HG03457 (cell line): ENCODE measurements at regions not wholly inside any gene's neighbourhood (a gene's known extent, or its start where the extent isn't known, plus 50 kb on each side); places are given as distances from the start of the nearest gene placed in this dataset.
"Not testable (repeated sequence)": the region's sequence is repeated elsewhere in the genome, so short reads cannot be mapped to it uniquely, and the experiment has no call there.

Experiments
- ATAC-seq: cut with Tn5 transposase; IDR thresholded peaks from one replicate; pipeline ENCODE4 v1.9.1; 2021; ENCODE audit warnings: moderate number of reproducible peaks; ENCODE audit not compliant: unreplicated experiment

GRCh38 chr9:106479679-106480078 is 383.3 kb upstream of the ZNF462 start:
- ATAC-seq: no peak

DNA sequence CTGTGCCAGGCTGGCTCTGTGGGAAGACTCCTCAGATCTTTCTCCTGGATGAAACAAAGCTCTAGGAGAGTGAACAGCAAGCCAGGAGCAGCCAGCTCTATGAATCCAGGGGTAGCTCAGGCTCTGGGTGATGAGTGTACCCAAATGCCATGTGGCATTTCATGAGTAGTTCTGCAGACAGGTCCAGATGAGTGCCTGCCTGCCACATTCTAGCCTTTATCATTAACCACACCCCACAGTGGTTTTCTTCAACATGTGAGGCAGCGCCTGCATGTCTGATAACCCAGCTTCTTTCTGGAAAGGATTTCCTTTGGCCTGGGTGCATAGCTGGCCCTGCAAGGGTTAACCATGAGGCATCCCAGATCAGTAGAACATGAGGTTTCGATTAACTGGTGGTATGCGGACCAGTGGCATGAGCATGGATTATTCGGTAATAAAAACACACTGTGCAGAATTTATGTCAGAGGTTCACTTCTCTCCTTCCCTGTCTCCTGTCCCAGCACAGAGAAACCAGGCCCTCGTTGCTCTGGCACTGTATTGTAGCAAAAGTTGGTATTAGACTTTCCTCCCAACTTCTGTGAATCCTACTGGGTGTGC is 381.9 kb upstream of the ZNF462 start:
- ATAC-seq: no peak

DNA sequence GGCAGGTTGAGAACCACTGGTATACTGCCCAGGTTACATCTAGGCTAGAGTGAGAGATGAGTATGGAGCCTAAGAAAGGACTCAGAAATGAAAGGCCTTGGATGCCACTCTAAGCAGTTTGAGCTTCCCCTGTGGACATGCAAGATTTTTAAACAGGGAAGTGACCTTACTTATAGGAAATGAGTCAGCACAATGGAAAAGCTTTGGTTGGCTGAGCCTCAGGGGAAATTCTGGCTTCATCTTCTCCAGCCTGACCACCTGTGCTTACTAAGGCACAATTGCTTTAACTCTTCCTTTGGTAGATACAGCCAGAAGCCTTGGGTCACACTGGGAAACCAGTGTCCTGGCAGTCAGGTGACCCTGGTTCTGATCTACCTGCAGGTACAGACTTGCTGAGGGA is 380.2 kb upstream of the ZNF462 start:
- no peak for ATAC-seq

GRCh38 chr9:106486685-106487084 is 376.3 kb upstream of the ZNF462 start:
- ATAC-seq: no peak

DNA sequence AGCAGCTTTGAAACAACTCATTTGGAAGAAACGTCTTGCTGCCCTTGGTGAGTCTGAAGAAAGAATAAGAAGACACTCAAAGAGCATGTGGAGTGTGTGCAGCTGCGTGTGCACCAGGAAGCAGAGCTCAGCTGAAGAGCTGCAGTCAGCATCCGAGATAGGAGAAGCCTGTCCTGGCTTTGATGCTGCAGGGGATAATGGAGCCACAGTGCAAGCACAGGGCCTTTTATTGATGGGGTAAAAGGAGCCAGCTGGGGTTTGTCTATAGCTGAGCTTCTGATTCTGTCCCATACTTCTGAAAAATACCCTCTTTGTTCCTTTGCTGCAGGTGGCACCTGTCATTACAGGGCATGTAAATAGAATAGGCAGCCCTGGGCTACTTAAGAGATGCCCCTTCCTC is 375.7 kb upstream of the ZNF462 start:
- no peak for ATAC-seq

DNA sequence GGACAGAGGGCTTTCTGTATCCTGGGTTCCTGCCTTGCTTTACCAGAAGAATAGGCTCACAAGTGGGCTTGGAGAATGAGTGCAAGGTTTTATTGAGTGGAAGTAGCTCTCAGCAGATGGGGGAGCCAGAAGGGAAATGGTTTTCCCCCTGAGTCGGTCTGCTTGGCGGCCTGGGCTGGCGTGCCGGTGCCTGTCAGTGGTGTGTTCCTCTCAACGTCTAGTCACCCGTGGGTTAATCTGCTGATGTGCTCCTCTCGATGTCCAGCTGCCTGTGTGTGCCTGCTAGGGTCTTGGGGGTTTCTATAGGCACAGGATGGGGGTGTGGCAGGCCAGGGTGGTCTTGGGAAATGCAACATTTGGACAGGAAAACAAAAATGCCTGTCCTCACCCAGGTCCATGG is 370.8 kb upstream of the ZNF462 start:
- ATAC-seq: not testable (repeated sequence)

- no peak for ATAC-seq
Observed at GRCh38 chr9:106500171-106500570, 362.8 kb upstream of the ZNF462 start.

DNA sequence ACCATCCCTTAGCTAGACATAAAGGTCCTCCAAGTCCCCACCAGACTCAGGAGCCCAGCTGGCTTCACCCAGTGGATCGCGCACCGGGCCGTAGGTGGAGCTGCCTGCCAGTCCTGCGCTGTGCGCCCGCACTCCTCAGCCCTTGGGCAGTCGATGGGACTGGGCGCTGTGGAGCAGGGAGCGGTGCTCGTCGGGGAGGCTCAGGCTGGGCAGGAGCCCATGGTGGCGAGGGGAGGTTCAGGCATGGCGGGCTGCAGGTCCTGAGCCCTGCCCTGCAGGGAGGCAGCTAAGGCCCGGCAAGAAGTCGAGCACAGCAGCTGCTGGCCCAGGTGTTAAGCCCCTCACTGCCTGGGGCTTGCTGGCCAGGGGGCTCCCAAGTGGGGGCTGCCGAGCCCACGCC is 361.8 kb upstream of the ZNF462 start:
- not testable (repeated sequence) for ATAC-seq

- ATAC-seq: no peak
Observed at GRCh38 chr9:106502930-106503329, 360.0 kb upstream of the ZNF462 start.

- no peak for ATAC-seq
Observed at GRCh38 chr9:106503759-106504158, 359.2 kb upstream of the ZNF462 start.

DNA sequence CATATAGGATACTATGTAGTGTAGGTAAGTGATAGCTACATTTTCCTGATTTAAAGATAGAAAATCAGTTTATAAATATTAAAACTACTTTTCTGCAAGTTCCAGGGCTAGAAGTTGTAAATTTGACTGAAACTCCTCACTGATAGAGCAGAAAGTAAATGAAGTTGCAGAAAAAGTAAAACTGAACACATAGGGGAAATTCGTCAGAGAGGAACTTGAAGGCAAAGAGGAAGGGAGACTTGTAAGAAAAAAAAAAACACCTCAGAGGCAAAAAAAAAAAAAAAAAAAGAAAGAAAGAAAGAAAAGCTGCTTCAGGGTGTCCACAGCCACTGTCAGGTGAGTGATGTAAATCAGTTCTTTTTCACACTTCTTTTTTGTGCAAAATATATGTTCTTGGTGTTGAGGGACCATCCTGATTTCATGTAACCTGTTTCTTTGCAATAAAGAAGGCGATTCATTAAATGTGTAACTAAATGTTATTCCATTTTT is 336.2 kb upstream of the ZNF462 start:
- no peak for ATAC-seq

- ATAC-seq: no peak
Observed at GRCh38 chr9:106528158-106528557, 334.8 kb upstream of the ZNF462 start.

DNA sequence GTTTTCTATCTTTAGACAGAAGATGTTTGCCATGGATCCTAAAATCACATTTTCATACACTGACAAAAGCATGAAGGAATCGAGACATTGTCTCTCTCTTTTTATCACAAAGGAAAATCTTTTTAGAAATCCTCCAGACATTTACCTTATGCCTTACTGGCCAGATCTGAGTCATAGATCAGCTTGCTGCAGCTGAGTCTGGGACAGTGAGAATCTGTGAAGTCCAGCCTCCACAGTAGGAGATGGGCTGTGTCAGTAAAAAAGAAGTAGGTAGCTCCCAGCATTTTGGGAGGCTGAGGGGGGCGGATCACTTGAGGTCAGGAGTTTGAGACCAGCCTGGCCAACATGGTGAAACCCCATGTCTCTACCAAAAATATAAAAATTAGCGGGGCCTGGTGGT is 333.4 kb upstream of the ZNF462 start:
- ATAC-seq: no peak

- no peak for ATAC-seq
Observed at GRCh38 chr9:106531491-106531890, 331.5 kb upstream of the ZNF462 start.

DNA sequence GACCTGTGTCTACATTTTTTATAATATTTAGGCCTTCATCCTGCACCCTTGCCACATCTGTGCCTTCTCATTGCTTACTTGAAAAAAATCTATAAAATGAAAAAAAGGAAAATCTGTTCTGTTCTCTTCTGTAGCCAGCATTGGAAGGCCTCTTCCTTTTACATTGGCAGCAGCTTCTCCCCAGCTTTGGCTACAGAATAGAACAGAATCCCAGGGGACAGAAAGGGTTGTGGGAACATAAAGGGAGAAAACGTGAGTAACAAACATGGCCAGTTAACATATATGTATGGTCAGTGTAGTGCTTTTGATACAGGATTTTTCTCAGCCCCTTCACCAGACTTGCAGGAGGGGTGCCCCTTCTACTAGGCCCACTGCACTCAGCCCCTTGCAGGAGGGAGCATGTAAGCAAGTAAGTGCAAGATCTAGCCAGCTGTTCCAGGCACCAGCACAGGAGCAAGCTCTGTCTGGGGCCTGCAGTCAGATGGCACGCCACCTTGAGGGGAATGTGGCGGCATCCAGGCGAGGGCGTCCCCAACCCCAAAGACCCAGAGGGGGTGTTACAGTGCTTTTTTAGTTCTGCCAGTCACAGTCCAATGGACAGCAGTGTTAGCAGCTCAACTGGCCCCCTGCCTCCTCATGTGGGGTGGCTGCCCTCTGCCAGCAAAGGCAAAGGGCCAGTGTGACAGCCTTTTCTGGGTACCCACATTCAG is 330.5 kb upstream of the ZNF462 start:
- ATAC-seq: no peak

GRCh38 chr9:106534800-106535199 is 328.2 kb upstream of the ZNF462 start:
- ATAC-seq: no peak

DNA sequence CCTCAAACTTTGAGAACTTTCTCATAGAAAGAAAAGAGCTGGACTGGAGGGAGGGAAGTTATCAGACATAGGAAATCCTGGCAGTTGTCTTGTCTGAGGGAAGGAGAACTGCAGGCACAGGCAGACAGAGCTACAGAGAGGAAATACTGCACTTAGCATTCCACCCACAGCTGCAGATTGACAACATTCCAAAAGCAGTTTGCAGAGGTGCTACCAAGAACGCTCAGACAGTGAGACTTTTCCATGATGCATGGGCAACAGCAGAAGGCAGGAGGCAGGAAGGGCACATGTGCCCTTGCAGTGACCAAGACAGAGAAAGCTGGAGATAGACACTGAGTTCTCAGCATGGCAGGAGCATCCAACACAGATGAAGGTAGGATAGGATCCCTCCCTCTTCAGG is 327.5 kb upstream of the ZNF462 start:
- ATAC-seq: no peak

GRCh38 chr9:106557996-106558667 is 304.8 kb upstream of the ZNF462 start:
- no peak for ATAC-seq

- no peak for ATAC-seq
Observed at GRCh38 chr9:106560540-106560939, 302.4 kb upstream of the ZNF462 start.

DNA sequence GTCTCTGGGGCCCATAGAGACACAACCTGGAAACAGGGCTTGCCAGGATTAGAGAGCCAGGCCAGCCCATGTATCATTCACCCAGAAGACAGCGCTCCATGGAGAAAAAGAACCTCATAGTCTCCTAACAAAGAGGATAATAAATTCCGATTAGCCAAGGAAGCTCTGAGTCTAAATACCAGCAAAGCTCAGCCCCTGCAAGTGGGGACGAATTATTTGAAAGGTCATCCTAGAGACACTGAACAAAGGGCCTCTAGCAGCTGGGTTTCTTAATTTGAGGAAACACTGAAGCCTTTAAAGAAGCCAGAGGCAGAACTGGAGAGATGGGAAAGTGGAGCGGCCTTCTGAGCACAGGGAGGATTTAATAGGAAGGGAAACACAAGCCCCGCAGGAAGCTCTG is 287.1 kb upstream of the ZNF462 start:
- ATAC-seq: no peak

- no peak for ATAC-seq
Observed at GRCh38 chr9:106576232-106576760, 286.7 kb upstream of the ZNF462 start.

DNA sequence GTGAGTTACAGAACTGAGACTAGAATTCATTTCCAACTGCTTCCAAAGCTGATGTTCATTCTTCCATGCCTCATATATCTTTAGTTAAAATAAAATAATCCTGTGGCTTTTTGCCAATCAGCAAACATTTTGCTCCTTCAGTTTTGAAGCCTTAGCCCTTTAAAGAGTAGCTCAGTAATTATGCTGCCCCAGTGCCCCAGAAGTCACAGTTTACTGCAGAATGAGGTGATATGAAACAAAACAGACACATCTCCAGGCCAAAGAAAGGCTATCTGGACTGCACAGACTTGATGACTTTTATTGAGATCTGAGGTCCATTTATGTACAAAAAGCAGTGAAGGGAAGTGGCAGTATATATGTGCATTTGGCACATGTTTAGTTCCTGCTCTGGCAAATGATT is 285.8 kb upstream of the ZNF462 start:
- no peak for ATAC-seq
